Hepatocyte (in vitro differentiated cells): ENCODE measurements at regions not wholly inside any gene's neighbourhood (a gene's known extent, or its start where the extent isn't known, plus 50 kb on each side); places are given as distances from the start of the nearest gene placed in this dataset.

Source experiments
- DNase-seq: peaks from one replicate; pipeline ENCODE4 v3.0.0-alpha.2; 2016; ENCODE audit warnings: low spot score
- H2AFZ ChIP-seq: fragments of 200-600 bp; sonication (generic); 2 replicates; pipeline ENCODE4 v1.6.0; 2016; ENCODE audit warnings: antibody characterized with exemption, mild to moderate bottlenecking
- H3K27ac ChIP-seq: fragments of 200-600 bp; sonication (generic); 2 replicates; pipeline ENCODE4 v1.5.1; 2016; ENCODE audit warnings: mild to moderate bottlenecking
- H3K27me3 ChIP-seq: fragments of 200-600 bp; sonication (generic); 2 replicates; pipeline ENCODE4 v1.6.1; 2016
- H3K36me3 ChIP-seq: fragments of 200-600 bp; sonication (generic); replicated peaks from 2 replicates; pipeline ENCODE4 v1.5.1; 2016; ENCODE audit warnings: low read depth; ENCODE audit not compliant: insufficient read depth
- H3K4me1 ChIP-seq: fragments of 200-600 bp; sonication (generic); 2 replicates; pipeline ENCODE4 v1.5.1; 2016; ENCODE audit warnings: mild to moderate bottlenecking, moderate library complexity; ENCODE audit not compliant: insufficient read depth
- H3K4me2 ChIP-seq: fragments of 200-600 bp; sonication (generic); 2 replicates; pipeline ENCODE4 v1.6.0; 2016
- H3K4me3 ChIP-seq: fragments of 200-600 bp; sonication (generic); 2 replicates; pipeline ENCODE4 v1.5.1; 2016; ENCODE audit warnings: mild to moderate bottlenecking
- H3K79me2 ChIP-seq: fragments of 200-600 bp; sonication (generic); 2 replicates; pipeline ENCODE4 v1.6.0; 2017; ENCODE audit warnings: mild to moderate bottlenecking
- H3K9me2 ChIP-seq: fragments of 200-600 bp; sonication (generic); replicated peaks from 2 replicates; pipeline ENCODE4 v1.6.0; 2017; ENCODE audit warnings: mild to moderate bottlenecking; ENCODE audit not compliant: insufficient read depth
- H3K9me3 ChIP-seq: fragments of 200-600 bp; sonication (generic); 2 replicates; pipeline ENCODE4 v1.5.1; 2016; ENCODE audit warnings: low read depth, mild to moderate bottlenecking
- H4K20me1 ChIP-seq: fragments of 200-600 bp; sonication (generic); 2 replicates; pipeline ENCODE4 v1.6.0; 2016; ENCODE audit warnings: mild to moderate bottlenecking; ENCODE audit not compliant: insufficient read depth, poor library complexity, severe bottlenecking
- EZH2 ChIP-seq: fragments of 200-600 bp; sonication (generic); IDR thresholded peaks from 2 replicates; pipeline ENCODE4 v1.6.1; 2016; ENCODE audit warnings: antibody characterized with exemption, mild to moderate bottlenecking, borderline replicate concordance
- EZH2phosphoT487 ChIP-seq: fragments of 200-600 bp; sonication (generic); IDR thresholded peaks from one replicate; pipeline ENCODE4 v1.6.1; 2018; ENCODE audit warnings: antibody characterized with exemption, mild to moderate bottlenecking, low read depth, moderate library complexity; ENCODE audit not compliant: unreplicated experiment, severe bottlenecking
- WGBS: methylation state at CpG from one replicate; pipeline ENCODE4 v1.1.6; 2016; ENCODE audit warnings: low lambda C conversion rate; ENCODE audit errors: missing lambda C conversion rate; 5-methylcytosine and 5-hydroxymethylcytosine counted together
- TF ChIP-seq, protein P1 (sequence below): fragments of 200-600 bp; sonication (generic); IDR thresholded peaks from 2 replicates; pipeline ENCODE4 v1.5.1; 2016; ENCODE audit warnings: antibody characterized with exemption, mild to moderate bottlenecking; ENCODE audit not compliant: poor library complexity

DNA sequence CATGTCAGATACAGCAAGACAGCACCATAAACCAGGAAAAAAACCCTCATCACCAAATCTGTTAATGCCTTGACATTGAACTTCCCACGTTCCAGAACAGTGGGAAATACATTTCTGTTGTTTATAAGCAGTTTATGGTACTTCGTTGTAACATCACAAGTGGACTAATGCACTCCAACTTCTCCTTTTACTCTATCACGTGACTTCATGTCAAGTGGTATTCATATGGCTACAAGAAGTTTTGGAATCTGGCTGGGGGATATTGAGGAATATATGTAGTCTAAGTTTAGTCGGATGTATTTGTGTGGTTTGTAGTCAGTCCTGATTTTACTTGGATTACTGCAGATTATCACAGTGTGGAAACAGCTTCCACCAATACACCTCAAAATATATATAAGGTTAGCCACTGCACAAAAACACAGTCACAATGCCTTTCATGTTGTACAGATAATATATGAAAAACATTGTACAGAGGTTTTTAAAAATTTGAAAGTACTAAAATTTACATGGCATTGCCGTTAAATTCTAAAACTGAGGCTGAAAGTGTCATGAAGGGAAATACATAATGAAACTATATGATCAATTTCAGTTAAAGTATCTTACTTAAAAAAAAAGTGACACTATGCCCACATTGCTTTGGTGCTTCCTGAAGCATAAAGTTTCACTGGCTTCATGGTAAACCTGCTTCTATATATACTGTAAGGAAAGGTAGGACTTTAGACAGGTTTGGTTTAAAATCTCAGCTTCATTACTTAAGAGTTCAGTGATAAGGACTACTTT, 134.1 kb downstream of the CASP12 start:
- Histone ChIP-seq H3K79me2 (no peaks in the 10 kb centered on the region), H3K4me3 (no peak overlapping the region), H3K9me3 (peaks cover 10% of the 10 kb centered on the region), H4K20me1 (no peaks in the 10 kb centered on the region), H2AFZ (no peak overlapping the region), H3K36me3 (no peaks in the 10 kb centered on the region), H3K4me1 (no peaks in the 10 kb centered on the region), H3K27ac (no peak overlapping the region), H3K27me3 (no peaks in the 10 kb centered on the region), H3K9me2 (no peaks in the 10 kb centered on the region), H3K4me2 (no peak overlapping the region)
- no peak for DNase-seq
- WGBS = 83% methylated on average over 5 of the region's 5 CpGs
- TF ChIP-seq, protein P1, sequence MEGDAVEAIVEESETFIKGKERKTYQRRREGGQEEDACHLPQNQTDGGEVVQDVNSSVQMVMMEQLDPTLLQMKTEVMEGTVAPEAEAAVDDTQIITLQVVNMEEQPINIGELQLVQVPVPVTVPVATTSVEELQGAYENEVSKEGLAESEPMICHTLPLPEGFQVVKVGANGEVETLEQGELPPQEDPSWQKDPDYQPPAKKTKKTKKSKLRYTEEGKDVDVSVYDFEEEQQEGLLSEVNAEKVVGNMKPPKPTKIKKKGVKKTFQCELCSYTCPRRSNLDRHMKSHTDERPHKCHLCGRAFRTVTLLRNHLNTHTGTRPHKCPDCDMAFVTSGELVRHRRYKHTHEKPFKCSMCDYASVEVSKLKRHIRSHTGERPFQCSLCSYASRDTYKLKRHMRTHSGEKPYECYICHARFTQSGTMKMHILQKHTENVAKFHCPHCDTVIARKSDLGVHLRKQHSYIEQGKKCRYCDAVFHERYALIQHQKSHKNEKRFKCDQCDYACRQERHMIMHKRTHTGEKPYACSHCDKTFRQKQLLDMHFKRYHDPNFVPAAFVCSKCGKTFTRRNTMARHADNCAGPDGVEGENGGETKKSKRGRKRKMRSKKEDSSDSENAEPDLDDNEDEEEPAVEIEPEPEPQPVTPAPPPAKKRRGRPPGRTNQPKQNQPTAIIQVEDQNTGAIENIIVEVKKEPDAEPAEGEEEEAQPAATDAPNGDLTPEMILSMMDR = no peak
- no peak for TF ChIP-seq EZH2phosphoT487

DNA sequence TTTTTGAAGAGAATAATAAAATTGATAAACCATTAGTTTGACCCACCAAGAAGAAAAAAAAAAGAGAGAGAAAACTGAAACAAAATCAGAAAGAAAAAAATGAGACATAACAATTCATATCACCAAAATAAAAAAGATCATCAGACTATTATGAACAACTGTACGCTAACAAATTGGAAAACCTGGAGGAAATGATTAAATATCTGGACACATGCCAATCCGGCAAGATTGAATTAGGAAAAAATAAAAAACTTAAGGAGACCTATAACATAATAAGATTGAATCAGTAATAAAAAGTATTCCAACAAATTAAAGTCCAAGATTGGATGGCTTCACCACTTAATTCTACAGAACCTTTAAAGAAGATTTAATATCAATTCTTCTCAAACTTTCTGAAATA, 136.7 kb downstream of the CASP12 start:
- Histone ChIP-seq H3K4me3 (no peak overlapping the region), H3K4me2 (no peak overlapping the region), H3K27ac (no peak overlapping the region), H3K36me3 (no peaks in the 10 kb centered on the region), H3K9me2 (no peaks in the 10 kb centered on the region), H3K9me3 (peaks cover 11% of the 10 kb centered on the region), H2AFZ (no peak overlapping the region), H3K79me2 (no peaks in the 10 kb centered on the region), H3K4me1 (no peaks in the 10 kb centered on the region), H3K27me3 (no peaks in the 10 kb centered on the region), H4K20me1 (no peaks in the 10 kb centered on the region)
- 93% methylated on average over 2 of the region's 2 CpGs for WGBS
- no peak for DNase-seq
- TF ChIP-seq, protein P1 = no peak
- TF ChIP-seq EZH2phosphoT487 (no peak), EZH2 (no peak)

DNA sequence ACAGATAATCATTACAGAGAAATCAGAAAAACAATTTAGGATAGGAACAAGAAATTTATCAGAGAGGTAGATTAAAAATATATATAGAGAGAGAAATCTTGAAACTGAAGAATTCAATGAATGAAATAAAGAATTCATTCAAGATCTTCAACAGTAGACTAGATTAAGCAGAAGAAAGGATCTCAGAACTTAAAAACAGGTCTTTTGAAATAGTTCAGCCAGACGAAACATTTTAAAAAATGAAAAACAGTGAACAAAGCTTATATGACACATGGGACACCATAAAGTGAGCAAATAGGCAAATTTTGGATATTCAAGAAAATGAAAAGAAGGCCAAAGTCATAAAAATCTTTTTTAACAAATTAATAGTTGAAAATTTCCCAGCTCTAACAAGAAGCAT, 138.8 kb downstream of the CASP12 start:
- Histone ChIP-seq H3K27ac (no peak overlapping the region), H3K4me2 (no peak overlapping the region)
- 92% methylated on average over 1 of the region's 1 CpG for WGBS

More for the DNA sequence above, 138.8 kb downstream of the CASP12 start:
- Histone ChIP-seq H3K4me1 (no peaks in the 10 kb centered on the region), H3K79me2 (no peaks in the 10 kb centered on the region), H3K9me3 (peaks cover 11% of the 10 kb centered on the region), H3K27me3 (no peaks in the 10 kb centered on the region), H3K9me2 (no peaks in the 10 kb centered on the region), H3K4me3 (no peak overlapping the region), H2AFZ (no peak overlapping the region), H3K36me3 (no peaks in the 10 kb centered on the region), H4K20me1 (no peaks in the 10 kb centered on the region)
- TF ChIP-seq, protein P1 = no peak
- no peak for TF ChIP-seq EZH2phosphoT487
- no peak for TF ChIP-seq EZH2
- no peak for DNase-seq
